ENCODE measurements at regions not wholly inside any gene's neighbourhood (a gene's known extent, or its start where the extent isn't known, plus 50 kb on each side); places are given as distances from the start of the nearest gene placed in this dataset.

DNA sequence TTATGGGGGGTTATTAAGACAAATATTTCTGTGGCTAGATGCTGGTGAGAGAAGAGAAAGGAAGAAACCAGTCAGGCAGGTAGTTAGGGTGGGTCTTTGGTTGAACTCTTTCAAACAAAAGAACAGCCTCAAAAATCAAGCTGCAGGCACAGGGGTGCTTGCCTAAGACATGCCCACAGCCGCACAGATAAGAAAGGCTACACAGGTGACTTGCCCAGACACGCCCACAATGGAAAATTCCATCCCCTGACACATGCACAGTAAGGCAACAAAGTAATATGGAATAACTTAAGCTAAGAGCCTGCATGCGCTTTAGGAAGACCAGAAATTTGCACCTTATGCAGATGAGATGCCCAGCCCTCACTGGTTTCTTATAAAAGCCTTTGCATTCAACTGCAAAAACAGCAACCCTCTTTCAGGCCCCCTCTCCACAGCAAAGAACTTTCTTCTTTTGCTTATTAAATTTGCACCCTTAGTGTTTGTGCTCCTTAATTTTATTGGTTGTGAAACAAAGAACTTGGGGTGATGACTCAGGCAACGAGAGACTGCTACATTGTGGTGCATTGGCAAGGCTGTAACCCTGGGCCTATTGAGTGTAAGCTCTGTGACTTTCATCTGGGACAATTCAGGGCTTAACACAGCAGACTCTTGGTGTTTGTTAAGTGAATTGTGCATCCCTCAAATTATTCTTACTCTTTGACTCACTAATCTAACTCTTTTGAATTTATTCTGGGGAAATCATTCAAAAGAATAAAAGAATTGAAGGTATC is 149.4 kb downstream of the RPAP3 start:
- TF ChIP-seq, protein P1, sequence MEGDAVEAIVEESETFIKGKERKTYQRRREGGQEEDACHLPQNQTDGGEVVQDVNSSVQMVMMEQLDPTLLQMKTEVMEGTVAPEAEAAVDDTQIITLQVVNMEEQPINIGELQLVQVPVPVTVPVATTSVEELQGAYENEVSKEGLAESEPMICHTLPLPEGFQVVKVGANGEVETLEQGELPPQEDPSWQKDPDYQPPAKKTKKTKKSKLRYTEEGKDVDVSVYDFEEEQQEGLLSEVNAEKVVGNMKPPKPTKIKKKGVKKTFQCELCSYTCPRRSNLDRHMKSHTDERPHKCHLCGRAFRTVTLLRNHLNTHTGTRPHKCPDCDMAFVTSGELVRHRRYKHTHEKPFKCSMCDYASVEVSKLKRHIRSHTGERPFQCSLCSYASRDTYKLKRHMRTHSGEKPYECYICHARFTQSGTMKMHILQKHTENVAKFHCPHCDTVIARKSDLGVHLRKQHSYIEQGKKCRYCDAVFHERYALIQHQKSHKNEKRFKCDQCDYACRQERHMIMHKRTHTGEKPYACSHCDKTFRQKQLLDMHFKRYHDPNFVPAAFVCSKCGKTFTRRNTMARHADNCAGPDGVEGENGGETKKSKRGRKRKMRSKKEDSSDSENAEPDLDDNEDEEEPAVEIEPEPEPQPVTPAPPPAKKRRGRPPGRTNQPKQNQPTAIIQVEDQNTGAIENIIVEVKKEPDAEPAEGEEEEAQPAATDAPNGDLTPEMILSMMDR (IDR thresholded peaks at IDR 0.05), result no peak
- TF ChIP-seq POLR2A (IDR thresholded peaks at IDR 0.05), result no peak
